Mucosa of descending colon (tissue), 3 donors: ENCODE measurements at regions not wholly inside any gene's neighbourhood (a gene's known extent, or its start where the extent isn't known, plus 50 kb on each side); places are given as distances from the start of the nearest gene placed in this dataset.

Experiments used
- ATAC-seq: fragments of 200-7000 bp; cut with Tn5 transposase; one replicate; pipeline ENCODE4 v1.9.1; 2020; ENCODE audit warnings: mild to moderate bottlenecking, moderate library complexity
- DNase-seq, 3 donors: peaks; one replicate each; pipeline ENCODE4 v3.0.0-alpha.2; 2020
- H3K36me3 ChIP-seq: fragments of 200-600 bp; one replicate; pipeline ENCODE4 v1.8.0; 2021; ENCODE audit warnings: low read depth, mild to moderate bottlenecking
- H3K4me1 ChIP-seq: fragments of 200-600 bp; one replicate; pipeline ENCODE4 v1.8.0; 2021; ENCODE audit warnings: low read depth, mild to moderate bottlenecking
- H3K4me3 ChIP-seq: fragments of 200-600 bp; one replicate; pipeline ENCODE4 v1.8.0; 2021; ENCODE audit warnings: mild to moderate bottlenecking
- H3K9me3 ChIP-seq: fragments of 200-600 bp; one replicate; pipeline ENCODE4 v1.8.0; 2021; ENCODE audit warnings: mild to moderate bottlenecking
- CTCF ChIP-seq: fragments of 200-600 bp; IDR thresholded peaks from one replicate; pipeline ENCODE4 v1.8.0; 2022; ENCODE audit warnings: antibody characterized with exemption, mild to moderate bottlenecking
- intact Hi-C, 2 donors: fragments of 100-400 bp; cut with DNase I in 1 of 2; cut with micrococcal nuclease in 1 of 2; formaldehyde crosslinking; loops; one replicate each; pipeline versions ENCODE4 v1.11.0 to v1.11.1; 2022; cut with DNase I, micrococcal nuclease
- donor health status: DM: no; HTN: no; CAD: no; lungs with moderate emphysema.
- donor health status: DM: no; HTN: no; CAD: no.
- donor health status: DM: no; HTN: yes; CAD: no.

GRCh38 chr6:26246553-26246952 lies 118.4 kb upstream of the BTN3A2 start:
- no peak for ATAC-seq
- intact Hi-C loops, result no loop called here
- H3K4me3 ChIP-seq, result no peak overlapping the region

GRCh38 chr6:26249707-26249956 lies 115.4 kb upstream of the BTN3A2 start:
- no peak overlapping the region for H3K4me3 ChIP-seq
- ATAC-seq (peak; percentile 38), DNase-seq (no peak)
- TF ChIP-seq CTCF, result no peak
- no peaks in the 10 kb centered on the region for H3K9me3 ChIP-seq
- peaks cover 3% of the 10 kb centered on the region for H3K4me1 ChIP-seq
- H3K36me3 ChIP-seq, result no peaks in the 10 kb centered on the region
- intact Hi-C loops, result no loop called here

More at GRCh38 chr6:26246553-26246952, 118.4 kb upstream of the BTN3A2 start:
- DNase-seq, result no peak
- no peak for TF ChIP-seq CTCF
- H3K9me3 ChIP-seq, result no peaks in the 10 kb centered on the region
- H3K36me3 ChIP-seq, result no peaks in the 10 kb centered on the region
- peaks cover 19% of the 10 kb centered on the region for H3K4me1 ChIP-seq

GRCh38 chr6:26249957-26250697 lies 114.9 kb upstream of the BTN3A2 start:
- ATAC-seq, result peak; percentile 78
- Histone ChIP-seq H3K4me1 (peaks cover 3% of the 10 kb centered on the region), H3K9me3 (no peaks in the 10 kb centered on the region), H3K36me3 (no peaks in the 10 kb centered on the region), H3K4me3 (peak overlapping the region; percentile 26)
- DNase-seq, result peak; percentile 84 to 89 (median 85)
- TF ChIP-seq CTCF, result peak; percentile 31
- intact Hi-C loops, result no loop called here

- Histone ChIP-seq H3K4me1 (peaks cover 3% of the 10 kb centered on the region), H3K4me3 (peak overlapping the region; percentile 35), H3K9me3 (no peaks in the 10 kb centered on the region), H3K36me3 (no peaks in the 10 kb centered on the region)
- ATAC-seq (peak; percentile 21), DNase-seq (peak in 1 of 3 donors; percentile 74)
- TF ChIP-seq CTCF, result no peak
- intact Hi-C loops, result no loop called here
Measured at GRCh38 chr6:26250698-26251044, 114.3 kb upstream of the BTN3A2 start.

- Histone ChIP-seq H3K9me3 (no peaks in the 10 kb centered on the region), H3K36me3 (no peaks in the 10 kb centered on the region), H3K4me1 (peaks cover 3% of the 10 kb centered on the region), H3K4me3 (peak overlapping the region; percentile 35)
- ATAC-seq (peak; percentile 71), DNase-seq (peak; percentile 79 to 80 (median 80))
- intact Hi-C loops, result no loop called here
- TF ChIP-seq CTCF, result no peak
Measured at GRCh38 chr6:26251354-26252076, 113.5 kb upstream of the BTN3A2 start.
